K562 (cell line): ENCODE measurements at regions not wholly inside any gene's neighbourhood (a gene's known extent, or its start where the extent isn't known, plus 50 kb on each side); places are given as distances from the start of the nearest gene placed in this dataset.

Source experiments
- CREM ChIP-seq: IDR thresholded peaks from 2 replicates; pipeline ENCODE4 v1.6.1; 2014; ENCODE audit warnings: antibody characterized with exemption, low read depth
- SP1 ChIP-seq: sonication (generic); formaldehyde crosslinking; IDR thresholded peaks from 2 replicates; pipeline ENCODE4 v1.8.1; 2022; ENCODE audit warnings: mild to moderate bottlenecking, missing genetic modification reagents
- ZNF445 ChIP-seq: fragments of 250-450 bp; sonication (Bioruptor Pico); IDR thresholded peaks from 2 replicates; pipeline ENCODE4 v1.4.0; 2020; ENCODE audit warnings: low read depth, mild to moderate bottlenecking, moderate library complexity
- TF ChIP-seq, protein P1 (sequence below), 3 experiments: IDR thresholded peaks in 2 of 3; conservative IDR thresholded peaks in 1 of 3; 2 replicates each; pipeline ENCODE4 v1.5.1; 2011 to 2012; ENCODE audit warnings: low read length in 3 of 3, mild to moderate bottlenecking in 3 of 3, control low read depth in 2 of 3, improper control_type of control experiment in 1 of 3, inconsistent platforms in 1 of 3, low read depth in 1 of 3, mixed read lengths in 1 of 3, moderate library complexity in 1 of 3; ENCODE audit not compliant: insufficient read depth in 2 of 3
- TF ChIP-seq, protein P2 (sequence below): fragments of 450-650 bp; IDR thresholded peaks from 2 replicates; pipeline ENCODE4 v1.6.1; 2018; ENCODE audit not compliant: partially characterized antibody

DNA sequence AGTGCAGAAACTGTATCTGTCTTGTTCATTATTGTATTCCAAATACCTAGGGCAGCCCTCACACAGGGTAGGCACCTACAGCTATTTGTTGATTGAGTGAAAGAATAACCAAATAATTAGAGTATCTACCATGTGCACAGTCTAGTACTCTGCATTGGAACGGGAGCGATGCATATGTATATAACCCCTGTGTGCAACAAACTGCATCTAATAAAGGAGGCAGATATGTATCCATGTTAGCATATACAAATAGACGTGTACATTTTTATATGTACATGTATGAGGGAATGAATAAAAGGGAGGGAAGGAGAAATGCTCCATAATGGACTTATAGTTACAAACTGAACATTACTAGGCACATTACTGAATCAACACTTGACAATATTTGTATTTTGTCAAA, 191.3 kb upstream of the PTPRZ1 start:
- TF ChIP-seq, protein P1, sequence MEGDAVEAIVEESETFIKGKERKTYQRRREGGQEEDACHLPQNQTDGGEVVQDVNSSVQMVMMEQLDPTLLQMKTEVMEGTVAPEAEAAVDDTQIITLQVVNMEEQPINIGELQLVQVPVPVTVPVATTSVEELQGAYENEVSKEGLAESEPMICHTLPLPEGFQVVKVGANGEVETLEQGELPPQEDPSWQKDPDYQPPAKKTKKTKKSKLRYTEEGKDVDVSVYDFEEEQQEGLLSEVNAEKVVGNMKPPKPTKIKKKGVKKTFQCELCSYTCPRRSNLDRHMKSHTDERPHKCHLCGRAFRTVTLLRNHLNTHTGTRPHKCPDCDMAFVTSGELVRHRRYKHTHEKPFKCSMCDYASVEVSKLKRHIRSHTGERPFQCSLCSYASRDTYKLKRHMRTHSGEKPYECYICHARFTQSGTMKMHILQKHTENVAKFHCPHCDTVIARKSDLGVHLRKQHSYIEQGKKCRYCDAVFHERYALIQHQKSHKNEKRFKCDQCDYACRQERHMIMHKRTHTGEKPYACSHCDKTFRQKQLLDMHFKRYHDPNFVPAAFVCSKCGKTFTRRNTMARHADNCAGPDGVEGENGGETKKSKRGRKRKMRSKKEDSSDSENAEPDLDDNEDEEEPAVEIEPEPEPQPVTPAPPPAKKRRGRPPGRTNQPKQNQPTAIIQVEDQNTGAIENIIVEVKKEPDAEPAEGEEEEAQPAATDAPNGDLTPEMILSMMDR (IDR thresholded peaks at IDR 0.05 in 2 of 3, conservative IDR thresholded peaks at IDR 0.05 in 1 of 3; ENCODE audit: insufficient read depth in 2 of 3, low read depth in 1 of 3, low read length in 3 of 3) = no peak
- TF ChIP-seq ZNF445 (CRISPR knock-in tag) = no peak
- TF ChIP-seq SP1 (CRISPR knock-in tag) = no peak
- TF ChIP-seq, protein P2, sequence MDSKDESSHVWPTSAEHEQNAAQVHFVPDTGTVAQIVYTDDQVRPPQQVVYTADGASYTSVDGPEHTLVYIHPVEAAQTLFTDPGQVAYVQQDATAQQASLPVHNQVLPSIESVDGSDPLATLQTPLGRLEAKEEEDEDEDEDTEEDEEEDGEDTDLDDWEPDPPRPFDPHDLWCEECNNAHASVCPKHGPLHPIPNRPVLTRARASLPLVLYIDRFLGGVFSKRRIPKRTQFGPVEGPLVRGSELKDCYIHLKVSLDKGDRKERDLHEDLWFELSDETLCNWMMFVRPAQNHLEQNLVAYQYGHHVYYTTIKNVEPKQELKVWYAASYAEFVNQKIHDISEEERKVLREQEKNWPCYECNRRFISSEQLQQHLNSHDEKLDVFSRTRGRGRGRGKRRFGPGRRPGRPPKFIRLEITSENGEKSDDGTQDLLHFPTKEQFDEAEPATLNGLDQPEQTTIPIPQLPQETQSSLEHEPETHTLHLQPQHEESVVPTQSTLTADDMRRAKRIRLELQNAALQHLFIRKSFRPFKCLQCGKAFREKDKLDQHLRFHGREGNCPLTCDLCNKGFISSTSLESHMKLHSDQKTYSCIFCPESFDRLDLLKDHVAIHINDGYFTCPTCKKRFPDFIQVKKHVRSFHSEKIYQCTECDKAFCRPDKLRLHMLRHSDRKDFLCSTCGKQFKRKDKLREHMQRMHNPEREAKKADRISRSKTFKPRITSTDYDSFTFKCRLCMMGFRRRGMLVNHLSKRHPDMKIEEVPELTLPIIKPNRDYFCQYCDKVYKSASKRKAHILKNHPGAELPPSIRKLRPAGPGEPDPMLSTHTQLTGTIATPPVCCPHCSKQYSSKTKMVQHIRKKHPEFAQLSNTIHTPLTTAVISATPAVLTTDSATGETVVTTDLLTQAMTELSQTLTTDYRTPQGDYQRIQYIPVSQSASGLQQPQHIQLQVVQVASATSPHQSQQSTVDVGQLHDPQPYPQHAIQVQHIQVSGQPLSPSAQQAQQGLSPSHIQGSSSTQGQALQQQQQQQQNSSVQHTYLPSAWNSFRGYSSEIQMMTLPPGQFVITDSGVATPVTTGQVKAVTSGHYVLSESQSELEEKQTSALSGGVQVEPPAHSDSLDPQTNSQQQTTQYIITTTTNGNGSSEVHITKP = no peak
- no peak for TF ChIP-seq CREM
